Loucy (cell line): ENCODE measurements at regions not wholly inside any gene's neighbourhood (a gene's known extent, or its start where the extent isn't known, plus 50 kb on each side); places are given as distances from the start of the nearest gene placed in this dataset.

Source experiments
- CTCF ChIP-seq: fragments of 200-600 bp; sonication (generic); conservative IDR thresholded peaks from 2 replicates; pipeline ENCODE4 v1.5.1; 2014; ENCODE audit warnings: mild to moderate bottlenecking, antibody characterized with exemption, low read length
- EZH2phosphoT487 ChIP-seq: fragments of 200-600 bp; IDR thresholded peaks from 2 replicates; pipeline ENCODE4 v1.6.1; 2018; ENCODE audit warnings: antibody characterized with exemption, mild to moderate bottlenecking, moderate library complexity, borderline replicate concordance

DNA sequence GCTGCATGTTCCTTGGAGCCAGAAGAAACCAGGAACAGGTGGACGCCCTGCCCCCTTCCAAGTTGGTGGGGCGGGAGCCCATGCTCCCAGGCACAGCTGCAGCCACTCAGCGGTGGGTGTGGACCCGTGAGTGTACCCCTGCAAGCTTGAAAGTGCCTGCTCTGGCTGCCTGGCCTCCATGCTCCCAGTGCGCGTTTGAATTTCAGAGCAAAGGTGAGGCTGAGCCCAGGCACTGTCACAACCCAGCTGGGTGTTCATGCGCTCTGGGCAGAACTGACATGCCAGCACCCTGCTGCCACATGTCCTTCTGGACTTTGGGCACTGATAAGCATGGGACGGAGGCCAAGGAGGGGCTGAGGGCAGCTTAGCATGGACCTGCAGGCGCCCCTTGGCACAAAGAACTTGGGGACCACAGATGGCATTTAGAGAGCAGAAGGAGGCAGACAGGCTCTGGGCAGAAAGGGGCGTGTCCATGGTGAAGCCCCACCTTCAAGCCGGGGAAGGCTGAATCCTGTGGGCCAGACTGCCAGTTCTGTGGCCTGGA is 402.0 kb upstream of the NRG3 start:
- no peak for TF ChIP-seq CTCF
- TF ChIP-seq EZH2phosphoT487: no peak
